ENCODE measurements at regions not wholly inside any gene's neighbourhood (a gene's known extent, or its start where the extent isn't known, plus 50 kb on each side); places are given as distances from the start of the nearest gene placed in this dataset.

DNA sequence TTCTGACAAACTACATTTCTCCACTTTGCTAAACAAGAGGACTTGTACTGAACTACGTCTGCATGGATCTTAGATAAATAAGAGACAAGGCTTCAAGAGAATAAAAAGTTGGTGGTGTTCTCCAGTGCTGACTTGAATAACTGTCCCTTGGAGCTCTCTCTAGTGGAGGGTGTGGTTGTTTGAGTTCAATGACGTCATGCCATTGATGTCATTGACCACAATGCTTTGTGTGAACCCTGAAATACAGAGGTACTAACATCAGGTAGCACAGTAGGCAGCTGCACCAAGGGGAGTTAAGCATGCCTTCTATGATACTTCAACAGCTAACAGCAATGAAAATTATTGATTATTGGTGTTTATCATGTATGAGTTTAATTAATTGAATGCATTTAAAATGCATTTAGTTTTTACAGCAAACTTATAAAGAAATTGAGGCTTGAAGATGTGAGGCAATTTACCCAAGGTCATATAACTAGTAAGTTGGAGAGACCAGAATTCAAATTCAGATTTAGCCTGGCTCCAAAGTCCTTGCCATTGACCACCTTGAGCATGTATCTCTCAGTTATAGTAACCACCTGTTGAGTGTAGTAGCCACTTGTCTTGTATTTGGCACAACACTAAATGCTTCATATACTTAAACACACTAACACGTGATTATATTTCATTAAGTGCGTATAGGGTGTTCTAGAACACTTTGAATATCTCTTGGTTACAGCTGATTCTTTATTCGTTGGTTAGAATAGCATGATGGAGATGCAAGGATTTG lies 126.0 kb upstream of the ANKRD28 start:
- TF ChIP-seq CTCF (IDR thresholded peaks at IDR 0.05) (no peak), POLR2A (IDR thresholded peaks at IDR 0.05) (no peak)

Measured in uterus (tissue), 2 donors.